ENCODE measurements at regions not wholly inside any gene's neighbourhood (a gene's known extent, or its start where the extent isn't known, plus 50 kb on each side); places are given as distances from the start of the nearest gene placed in this dataset.

DNA sequence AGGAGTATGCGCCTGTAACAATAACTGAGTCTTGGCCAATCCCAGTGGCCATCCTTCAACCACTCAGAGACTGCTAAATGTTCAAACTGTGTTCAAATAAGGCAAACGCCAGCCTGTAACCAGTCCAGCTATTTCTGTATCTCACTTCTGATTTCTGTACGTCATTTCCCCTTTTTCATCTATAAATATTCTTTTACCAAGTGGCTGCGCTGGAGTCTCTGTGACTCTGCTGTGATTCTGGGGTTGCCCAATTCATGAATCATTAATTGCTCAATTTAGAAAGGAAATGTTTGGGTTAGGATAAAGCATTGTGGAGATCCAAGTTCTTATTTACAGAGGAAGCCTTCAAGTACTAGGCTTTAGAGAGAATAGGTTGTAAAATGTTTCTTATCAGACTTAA, 89.8 kb upstream of the UST start:
- Histone ChIP-seq H3K27me3 (ENCODE audit: control insufficient read depth, insufficient read depth, low read length) (no peaks in the 10 kb centered on the region), H3K4me3 (ENCODE audit: low read depth, low read length) (no peak overlapping the region), H3K36me3 (ENCODE audit: control insufficient read depth, insufficient read depth, low read length) (no peaks in the 10 kb centered on the region)
- POLR2A ChIA-PET = no interaction called here
- TF ChIP-seq, protein P1, sequence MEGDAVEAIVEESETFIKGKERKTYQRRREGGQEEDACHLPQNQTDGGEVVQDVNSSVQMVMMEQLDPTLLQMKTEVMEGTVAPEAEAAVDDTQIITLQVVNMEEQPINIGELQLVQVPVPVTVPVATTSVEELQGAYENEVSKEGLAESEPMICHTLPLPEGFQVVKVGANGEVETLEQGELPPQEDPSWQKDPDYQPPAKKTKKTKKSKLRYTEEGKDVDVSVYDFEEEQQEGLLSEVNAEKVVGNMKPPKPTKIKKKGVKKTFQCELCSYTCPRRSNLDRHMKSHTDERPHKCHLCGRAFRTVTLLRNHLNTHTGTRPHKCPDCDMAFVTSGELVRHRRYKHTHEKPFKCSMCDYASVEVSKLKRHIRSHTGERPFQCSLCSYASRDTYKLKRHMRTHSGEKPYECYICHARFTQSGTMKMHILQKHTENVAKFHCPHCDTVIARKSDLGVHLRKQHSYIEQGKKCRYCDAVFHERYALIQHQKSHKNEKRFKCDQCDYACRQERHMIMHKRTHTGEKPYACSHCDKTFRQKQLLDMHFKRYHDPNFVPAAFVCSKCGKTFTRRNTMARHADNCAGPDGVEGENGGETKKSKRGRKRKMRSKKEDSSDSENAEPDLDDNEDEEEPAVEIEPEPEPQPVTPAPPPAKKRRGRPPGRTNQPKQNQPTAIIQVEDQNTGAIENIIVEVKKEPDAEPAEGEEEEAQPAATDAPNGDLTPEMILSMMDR (IDR thresholded peaks at IDR 0.05; ENCODE audit: insufficient read depth, low read depth, low read length) = no peak
- DNase-seq (ENCODE audit: low read depth) = peak; percentile 22
- CTCF ChIA-PET = no interaction called here

- Histone ChIP-seq H3K36me3 (ENCODE audit: control insufficient read depth, insufficient read depth, low read length) (no peaks in the 10 kb centered on the region), H3K27me3 (ENCODE audit: control insufficient read depth, insufficient read depth, low read length) (no peaks in the 10 kb centered on the region), H3K4me3 (ENCODE audit: low read depth, low read length) (no peak overlapping the region)
- ChIA-PET CTCF (no interaction called here), POLR2A (no interaction called here)
- TF ChIP-seq, protein P1 (IDR thresholded peaks at IDR 0.05; ENCODE audit: insufficient read depth, low read depth, low read length) = no peak
- DNase-seq (ENCODE audit: low read depth) = no peak
These were observed 88.0 kb upstream of the UST start for GRCh38 chr6:148658681-148659430.

- CTCF ChIA-PET = no interaction called here
- POLR2A ChIA-PET = no interaction called here
- H3K27me3 ChIP-seq (ENCODE audit: control insufficient read depth, insufficient read depth, low read length) = no peaks in the 10 kb centered on the region
- H3K4me3 ChIP-seq (ENCODE audit: low read depth, low read length) = no peak overlapping the region
- no peak for DNase-seq (ENCODE audit: low read depth)
- TF ChIP-seq, protein P1 (IDR thresholded peaks at IDR 0.05; ENCODE audit: insufficient read depth, low read depth, low read length) = no peak
- H3K36me3 ChIP-seq (ENCODE audit: control insufficient read depth, insufficient read depth, low read length) = no peaks in the 10 kb centered on the region
These were observed 79.4 kb upstream of the UST start for GRCh38 chr6:148667395-148667794.

DNA sequence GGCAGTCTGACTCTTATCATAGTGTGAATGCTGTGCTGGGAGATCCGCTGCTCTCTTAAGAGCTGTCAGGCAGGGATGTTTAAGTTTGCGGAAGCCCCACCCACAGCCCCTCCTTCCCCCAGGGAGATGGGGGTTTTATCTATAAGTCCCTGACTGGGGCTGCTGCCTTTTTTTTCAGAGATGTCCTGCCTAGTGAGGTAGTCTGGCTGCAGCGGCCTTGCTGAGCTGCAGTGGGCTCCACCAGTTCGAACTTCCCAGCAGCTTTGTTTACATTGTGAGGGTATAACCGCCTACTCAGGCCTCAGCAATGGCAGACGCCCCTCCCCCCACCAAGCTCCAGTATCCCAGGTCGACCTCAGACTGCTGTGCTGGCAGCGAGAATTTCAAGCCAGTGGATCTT, 75.7 kb upstream of the UST start:
- ChIA-PET CTCF (interaction anchor here (1.3 kb wide), 1 partner anchor 11 kb away, joined by 3 read pairs; no protein-coding TSS in a partner anchor), POLR2A (no interaction called here)
- TF ChIP-seq, protein P1 (IDR thresholded peaks at IDR 0.05; ENCODE audit: insufficient read depth, low read depth, low read length) = no peak
- Histone ChIP-seq H3K36me3 (ENCODE audit: control insufficient read depth, insufficient read depth, low read length) (no peaks in the 10 kb centered on the region), H3K27me3 (ENCODE audit: control insufficient read depth, insufficient read depth, low read length) (peaks cover 2% of the 10 kb centered on the region), H3K4me3 (ENCODE audit: low read depth, low read length) (no peak overlapping the region)
- DNase-seq (ENCODE audit: low read depth) = no peak

DNA sequence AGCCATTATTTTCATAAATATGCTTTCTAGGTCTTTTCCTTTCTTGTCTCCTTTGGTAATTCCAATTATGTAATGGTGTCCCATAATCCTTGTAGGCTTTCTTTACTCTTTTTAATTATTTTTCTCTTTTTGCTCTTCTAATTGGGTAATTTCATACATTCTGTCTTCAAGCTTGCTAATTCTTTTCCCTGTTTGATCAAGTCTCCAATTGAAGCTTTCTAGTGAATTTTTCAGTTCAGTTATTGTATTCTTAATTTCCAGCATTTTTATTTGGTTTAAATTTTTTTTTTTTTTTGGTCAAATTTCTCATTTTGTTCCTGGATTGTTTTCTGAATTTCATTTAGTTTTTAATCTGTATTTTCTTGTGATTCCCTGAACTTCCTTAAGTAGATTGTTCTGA, 74.9 kb upstream of the UST start:
- Histone ChIP-seq H3K27me3 (ENCODE audit: control insufficient read depth, insufficient read depth, low read length) (peaks cover 2% of the 10 kb centered on the region), H3K4me3 (ENCODE audit: low read depth, low read length) (no peak overlapping the region), H3K36me3 (ENCODE audit: control insufficient read depth, insufficient read depth, low read length) (no peaks in the 10 kb centered on the region)
- TF ChIP-seq, protein P1 (IDR thresholded peaks at IDR 0.05; ENCODE audit: insufficient read depth, low read depth, low read length) = no peak
- ChIA-PET POLR2A (no interaction called here), CTCF (interaction anchor here (0.7 to 0.8 kb wide), 2 partner anchors 35 to 64 kb away, joined by 3 to 5 read pairs; no protein-coding TSS in a partner anchor)
- no peak for DNase-seq (ENCODE audit: low read depth)

Data from BJ (cell line).